Small intestine (tissue), 7 donors: ENCODE measurements at regions not wholly inside any gene's neighbourhood (a gene's known extent, or its start where the extent isn't known, plus 50 kb on each side); places are given as distances from the start of the nearest gene placed in this dataset.

Experiments
- DNase-seq, 2 donors: peaks; one replicate each; pipeline versions ENCODE4 v3.0.0 to v3.0.0-alpha.2; 2013
- FAIRE-seq: peaks from 2 replicates; lab custom pipeline; 2012; peaks lifted over from hg19 to GRCh38; lab: Jason Lieb, UNC
- H3K27ac ChIP-seq, 3 donors: one replicate each; pipeline ENCODE4 v1.5.1; 2013; ENCODE audit warnings: low read length in 2 of 3, mild to moderate bottlenecking in 2 of 3, control low read depth in 1 of 3, inconsistent platforms in 1 of 3, low read depth in 1 of 3, moderate library complexity in 1 of 3
- H3K27me3 ChIP-seq, 3 donors: one replicate each; pipeline ENCODE4 v1.6.1; 2013; ENCODE audit warnings: low read length in 3 of 3, inconsistent platforms in 1 of 3; ENCODE audit not compliant: control insufficient read depth in 3 of 3, insufficient read depth in 3 of 3
- H3K36me3 ChIP-seq, 3 donors: one replicate each; pipeline ENCODE4 v1.6.1; 2013; ENCODE audit warnings: low read length in 3 of 3, inconsistent platforms in 1 of 3, low read depth in 1 of 3, mild to moderate bottlenecking in 1 of 3, moderate library complexity in 1 of 3; ENCODE audit not compliant: control insufficient read depth in 3 of 3, insufficient read depth in 2 of 3
- H3K4me1 ChIP-seq, 3 donors: one replicate each; pipeline ENCODE4 v1.6.1; 2013; ENCODE audit warnings: low read length in 2 of 3, inconsistent platforms in 1 of 3, low read depth in 1 of 3, mild to moderate bottlenecking in 1 of 3, moderate library complexity in 1 of 3; ENCODE audit not compliant: control insufficient read depth in 3 of 3, insufficient read depth in 2 of 3
- H3K4me3 ChIP-seq, 3 donors: one replicate each; pipeline ENCODE4 v1.5.1; 2013; ENCODE audit warnings: low read length in 3 of 3, control low read depth in 1 of 3, inconsistent platforms in 1 of 3, low read depth in 1 of 3, mild to moderate bottlenecking in 1 of 3, moderate library complexity in 1 of 3
- H3K9me3 ChIP-seq, 2 donors: one replicate each; pipeline ENCODE4 v1.6.1; 2013; ENCODE audit warnings: low read depth in 1 of 2, low read length in 1 of 2; ENCODE audit not compliant: control insufficient read depth in 2 of 2, insufficient read depth in 1 of 2
- WGBS, 3 donors: extraction: QIAGEN DNeasy Blood & Tissue Kit; methylation state at CpG; one replicate each; pipeline ENCODE4 v1.1.7; 2013; 5-methylcytosine and 5-hydroxymethylcytosine counted together
- donor health status: healthy with polysubstance abuse.
- donor health status: control.
- donor health status: control.
- donor health status: Bipolar disorder and iron deficiency.
- donor health status: healthy.

DNA sequence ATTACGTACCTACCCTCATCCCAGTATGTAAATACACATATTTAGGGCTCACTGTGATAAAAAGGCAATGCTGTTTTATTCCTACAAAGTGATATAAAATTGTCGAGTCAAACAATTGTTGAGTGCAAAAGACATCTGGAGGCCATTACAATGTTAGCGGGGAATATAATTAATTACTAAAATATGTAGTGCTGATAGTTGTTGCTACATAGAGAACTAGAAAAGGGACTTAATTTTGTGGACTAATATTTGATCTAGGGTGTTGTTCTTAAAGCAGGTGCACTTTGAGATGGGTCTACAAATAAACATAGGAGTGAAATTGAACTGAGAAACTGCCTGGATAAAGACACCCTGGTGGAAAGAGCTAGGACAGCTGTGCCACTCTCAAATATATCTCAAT, 300.1 kb downstream of the NOL4 start:
- WGBS, 3 donors: 72 to 87% (median 76%) methylated on average over 3 of the region's 3 CpGs
- Histone ChIP-seq H3K36me3 (no peaks in the 10 kb centered on the region), H3K27me3 (no peaks in the 10 kb centered on the region), H3K4me3 (no peak overlapping the region), H3K4me1 (no peaks in the 10 kb centered on the region), H3K27ac (no peak overlapping the region), H3K9me3 (no peaks in the 10 kb centered on the region)
- DNase-seq (no peak), FAIRE-seq (no peak)

DNA sequence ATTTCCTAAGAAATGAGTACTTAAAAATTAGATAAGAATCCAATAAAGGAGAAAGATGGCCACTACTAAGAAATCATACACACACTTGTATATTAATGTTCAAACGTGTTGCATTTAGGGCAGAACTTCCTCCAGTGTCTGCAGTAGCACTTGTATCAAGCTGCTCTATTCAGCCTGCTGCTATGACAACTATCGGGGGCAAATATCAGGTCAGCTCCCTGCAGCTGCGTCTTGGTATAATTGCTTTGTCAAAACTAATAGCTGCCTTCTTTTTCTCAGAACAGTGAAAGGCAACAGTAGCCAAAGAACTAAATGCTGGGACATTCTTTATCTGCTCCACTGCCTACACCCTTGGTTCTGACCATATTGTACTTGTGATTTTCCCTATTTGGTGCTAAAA, 300.7 kb downstream of the NOL4 start:
- Histone ChIP-seq H3K27me3 (no peaks in the 10 kb centered on the region), H3K36me3 (no peaks in the 10 kb centered on the region), H3K9me3 (no peaks in the 10 kb centered on the region), H3K27ac (no peak overlapping the region), H3K4me1 (no peaks in the 10 kb centered on the region), H3K4me3 (no peak overlapping the region)
- FAIRE-seq: no peak
- peak in 1 of 2 donors; percentile 7 for DNase-seq
- 44 to 52% (median 45%) methylated on average over 3 of the region's 3 CpGs for WGBS, 3 donors

- 65 to 85% (median 71%) methylated on average over 3 of the region's 3 CpGs for WGBS, 3 donors
- no peaks in the 10 kb centered on the region for H3K36me3 ChIP-seq
- FAIRE-seq (no peak), DNase-seq (no peak)
- no peak overlapping the region for H3K27ac ChIP-seq
- H3K4me3 ChIP-seq: no peak overlapping the region
- no peaks in the 10 kb centered on the region for H3K9me3 ChIP-seq
- no peaks in the 10 kb centered on the region for H3K27me3 ChIP-seq
- H3K4me1 ChIP-seq: no peaks in the 10 kb centered on the region
These were observed 306.1 kb downstream of the NOL4 start for GRCh38 chr18:33918571-33918970.

GRCh38 chr18:33916200-33916599, 308.5 kb downstream of the NOL4 start:
- H3K27me3 ChIP-seq: no peaks in the 10 kb centered on the region
- H3K27ac ChIP-seq: no peak overlapping the region
- DNase-seq (peak in 1 of 2 donors; percentile 5), FAIRE-seq (no peak)
- H3K36me3 ChIP-seq: no peaks in the 10 kb centered on the region
- WGBS, 3 donors: 50 to 74% (median 62%) methylated on average over 4 of the region's 4 CpGs
- H3K4me1 ChIP-seq: no peaks in the 10 kb centered on the region
- H3K4me3 ChIP-seq: no peak overlapping the region
- no peaks in the 10 kb centered on the region for H3K9me3 ChIP-seq

DNA sequence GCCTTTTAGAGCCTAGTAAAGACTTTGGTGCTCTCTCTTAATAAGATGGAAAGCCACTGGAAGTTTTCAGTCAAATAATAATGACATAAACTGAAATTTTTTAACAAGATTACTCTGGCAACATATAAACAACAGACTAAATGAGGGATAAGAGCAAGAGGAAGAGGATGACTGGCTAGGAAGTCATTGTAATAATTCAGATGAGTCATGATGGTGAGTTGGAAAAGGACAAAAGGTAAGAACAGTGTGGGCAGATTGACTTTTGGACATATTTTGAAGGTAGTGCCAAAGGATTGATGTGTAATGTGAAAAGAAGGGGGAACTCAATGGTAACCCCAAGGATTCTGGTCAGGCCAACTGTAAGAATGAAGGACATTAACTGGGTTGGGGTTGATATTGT, 310.3 kb downstream of the NOL4 start:
- Histone ChIP-seq H3K4me3 (no peak overlapping the region), H3K27ac (no peak overlapping the region), H3K36me3 (no peaks in the 10 kb centered on the region), H3K27me3 (no peaks in the 10 kb centered on the region), H3K9me3 (no peaks in the 10 kb centered on the region), H3K4me1 (no peaks in the 10 kb centered on the region)
- FAIRE-seq (no peak), DNase-seq (no peak)

DNA sequence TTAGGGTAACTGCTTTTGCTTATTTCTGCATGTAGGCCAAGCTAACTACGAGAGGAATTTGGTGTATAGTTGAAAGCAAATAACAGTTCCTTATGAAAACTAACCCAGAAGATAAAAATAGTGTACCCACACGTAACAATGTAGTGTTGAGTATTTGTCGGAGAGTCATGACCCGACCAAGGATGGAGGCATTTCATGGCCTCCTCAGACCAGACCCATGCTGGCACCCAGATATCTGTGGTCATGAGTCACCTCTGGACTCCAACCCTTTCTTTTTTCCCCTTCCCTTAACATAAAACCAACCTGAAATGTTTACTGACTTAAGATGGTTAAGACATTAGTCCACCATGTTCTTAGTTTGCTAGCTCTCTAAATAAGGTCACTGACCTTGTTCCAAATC, 318.7 kb downstream of the NOL4 start:
- Histone ChIP-seq H3K27ac (no peak overlapping the region), H3K36me3 (no peaks in the 10 kb centered on the region), H3K4me3 (no peak overlapping the region), H3K4me1 (no peaks in the 10 kb centered on the region), H3K9me3 (peaks cover 0 to 11% of the 10 kb centered on the region in 2 donors), H3K27me3 (no peaks in the 10 kb centered on the region)
- FAIRE-seq (no peak), DNase-seq (no peak)
- WGBS, 3 donors: 76 to 87% (median 80%) methylated on average over 4 of the region's 4 CpGs

DNA sequence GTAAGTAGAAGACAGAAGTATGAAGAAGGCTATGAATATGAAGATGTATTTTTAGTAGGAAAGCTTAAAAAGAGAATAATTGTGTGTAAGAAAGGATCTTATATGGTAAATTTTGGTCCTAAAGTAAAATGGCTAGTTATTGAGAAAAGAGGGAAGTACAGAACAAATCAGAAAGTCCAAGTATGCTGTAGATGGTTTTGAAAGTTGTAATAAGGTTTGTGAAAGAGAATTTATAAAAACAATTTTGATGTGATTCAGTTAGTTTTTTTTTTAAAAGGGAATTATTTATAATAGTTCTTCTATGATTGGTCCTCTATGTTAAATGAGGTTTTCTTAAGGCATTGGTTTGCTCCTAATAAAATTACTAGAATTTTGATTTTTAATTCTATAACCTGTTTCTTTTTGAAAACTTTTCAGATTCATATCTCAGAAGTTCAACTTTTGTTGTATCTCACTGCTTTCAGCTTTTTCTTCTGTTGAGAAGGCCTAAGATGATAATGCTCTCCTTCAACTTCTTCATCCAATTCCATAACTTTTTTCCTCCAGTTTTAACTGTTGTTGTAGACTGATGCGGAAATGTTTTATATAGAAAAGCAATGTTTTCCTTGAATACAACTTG, 322.7 kb downstream of the NOL4 start:
- H3K36me3 ChIP-seq: no peaks in the 10 kb centered on the region
- no peak for DNase-seq
- H3K4me3 ChIP-seq: no peak overlapping the region
- no peaks in the 10 kb centered on the region for H3K27me3 ChIP-seq
- H3K4me1 ChIP-seq: no peaks in the 10 kb centered on the region
- peaks cover 0 to 11% of the 10 kb centered on the region in 2 donors for H3K9me3 ChIP-seq
- 89 to 95% (median 91%) methylated on average over 1 of the region's 1 CpG for WGBS, 3 donors
- H3K27ac ChIP-seq: no peak overlapping the region
- FAIRE-seq: no peak

- FAIRE-seq: no peak
These were observed 322.6 kb downstream of the ASXL3 start for GRCh38 chr18:33900638-33901037.

DNA sequence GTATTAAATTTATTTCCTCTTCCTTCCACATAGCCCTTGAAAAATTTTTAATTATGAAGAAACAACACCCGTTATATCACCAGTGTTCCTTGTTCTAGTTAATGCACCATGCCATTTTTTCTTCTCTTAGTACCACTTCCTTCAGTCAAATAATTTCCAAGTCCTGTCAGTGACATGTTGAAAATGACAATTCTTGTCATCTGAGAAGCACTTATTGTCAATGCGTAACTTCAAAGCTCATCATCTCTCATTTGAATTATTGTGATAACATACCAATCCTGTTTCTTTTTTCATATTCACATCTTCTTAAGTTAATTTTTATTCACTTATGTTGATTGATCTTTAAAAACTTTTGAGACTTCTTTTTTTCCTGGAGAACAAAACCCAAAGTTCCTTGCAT, 320.4 kb downstream of the ASXL3 start:
- no peak for FAIRE-seq
- H3K27ac ChIP-seq: no peak overlapping the region
- H3K9me3 ChIP-seq: peaks cover 0 to 4% of the 10 kb centered on the region in 2 donors
- no peak overlapping the region for H3K4me3 ChIP-seq
- DNase-seq: no peak
- H3K27me3 ChIP-seq: no peaks in the 10 kb centered on the region
- 92 to 95% (median 95%) methylated on average over 2 of the region's 2 CpGs for WGBS, 3 donors
- no peaks in the 10 kb centered on the region for H3K36me3 ChIP-seq
- no peaks in the 10 kb centered on the region for H3K4me1 ChIP-seq

More at GRCh38 chr18:33900638-33901037, 322.6 kb downstream of the ASXL3 start:
- DNase-seq: no peak
- no peaks in the 10 kb centered on the region for H3K4me1 ChIP-seq
- peaks cover 0 to 7% of the 10 kb centered on the region in 2 donors for H3K9me3 ChIP-seq
- no peaks in the 10 kb centered on the region for H3K27me3 ChIP-seq
- H3K27ac ChIP-seq: no peak overlapping the region
- 88 to 97% (median 92%) methylated on average over 1 of the region's 1 CpG for WGBS, 3 donors
- H3K36me3 ChIP-seq: no peaks in the 10 kb centered on the region
- H3K4me3 ChIP-seq: no peak overlapping the region
